ENCODE measurements at regions not wholly inside any gene's neighbourhood (a gene's known extent, or its start where the extent isn't known, plus 50 kb on each side); places are given as distances from the start of the nearest gene placed in this dataset.

DNA sequence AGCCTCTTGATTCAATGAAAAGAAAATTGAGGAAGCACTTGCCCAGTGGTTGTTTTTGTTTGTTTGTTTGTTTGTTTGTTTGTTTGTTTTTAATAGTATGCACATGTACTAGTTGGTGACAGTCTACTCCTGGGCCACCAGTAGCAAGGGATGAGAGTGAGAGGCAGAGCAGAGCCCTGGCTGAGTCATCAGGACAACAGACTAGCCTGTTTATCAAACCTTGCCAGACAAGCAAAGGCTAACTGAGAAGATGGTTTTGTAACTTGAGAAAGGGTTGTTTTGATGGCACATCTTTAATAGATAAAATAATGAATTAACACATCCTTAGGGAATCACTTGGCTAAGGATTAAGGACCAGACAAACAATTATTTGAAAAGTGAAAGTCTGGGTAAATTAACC is 78.1 kb downstream of the INHBA start:
- TF ChIP-seq, protein P1, sequence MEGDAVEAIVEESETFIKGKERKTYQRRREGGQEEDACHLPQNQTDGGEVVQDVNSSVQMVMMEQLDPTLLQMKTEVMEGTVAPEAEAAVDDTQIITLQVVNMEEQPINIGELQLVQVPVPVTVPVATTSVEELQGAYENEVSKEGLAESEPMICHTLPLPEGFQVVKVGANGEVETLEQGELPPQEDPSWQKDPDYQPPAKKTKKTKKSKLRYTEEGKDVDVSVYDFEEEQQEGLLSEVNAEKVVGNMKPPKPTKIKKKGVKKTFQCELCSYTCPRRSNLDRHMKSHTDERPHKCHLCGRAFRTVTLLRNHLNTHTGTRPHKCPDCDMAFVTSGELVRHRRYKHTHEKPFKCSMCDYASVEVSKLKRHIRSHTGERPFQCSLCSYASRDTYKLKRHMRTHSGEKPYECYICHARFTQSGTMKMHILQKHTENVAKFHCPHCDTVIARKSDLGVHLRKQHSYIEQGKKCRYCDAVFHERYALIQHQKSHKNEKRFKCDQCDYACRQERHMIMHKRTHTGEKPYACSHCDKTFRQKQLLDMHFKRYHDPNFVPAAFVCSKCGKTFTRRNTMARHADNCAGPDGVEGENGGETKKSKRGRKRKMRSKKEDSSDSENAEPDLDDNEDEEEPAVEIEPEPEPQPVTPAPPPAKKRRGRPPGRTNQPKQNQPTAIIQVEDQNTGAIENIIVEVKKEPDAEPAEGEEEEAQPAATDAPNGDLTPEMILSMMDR (conservative IDR thresholded peaks at IDR 0.05; ENCODE audit: low read length), result no peak
- TF ChIP-seq EZH2phosphoT487 (IDR thresholded peaks at IDR 0.05; ENCODE audit: borderline replicate concordance), result no peak
